Uterus (tissue), 3 donors: ENCODE measurements at regions not wholly inside any gene's neighbourhood (a gene's known extent, or its start where the extent isn't known, plus 50 kb on each side); places are given as distances from the start of the nearest gene placed in this dataset.

ENCODE experiments used
- DNase-seq, 2 donors: peaks; one replicate each; pipeline ENCODE4 v3.0.0-alpha.2; 2019 to 2020
- H3K27ac ChIP-seq, 2 donors: fragments of 200-600 bp; sonication (generic); 1 replicate in 1 of 2; 2 replicates in 1 of 2; pipeline ENCODE4 v1.5.1; 2016 to 2018
- H3K27me3 ChIP-seq, 2 donors: fragments of 200-600 bp; sonication (generic); one replicate each; pipeline ENCODE4 v1.5.1; 2018 to 2019; ENCODE audit warnings: control low read depth in 1 of 2
- H3K36me3 ChIP-seq, 2 donors: fragments of 200-600 bp; sonication (generic); one replicate each; pipeline ENCODE4 v1.5.1; 2019; ENCODE audit warnings: control low read depth in 1 of 2
- H3K4me1 ChIP-seq, 2 donors: fragments of 200-600 bp; sonication (generic); one replicate each; pipeline ENCODE4 v1.5.1; 2018 to 2019; ENCODE audit warnings: control low read depth in 1 of 2
- H3K4me3 ChIP-seq, 2 donors: fragments of 200-600 bp; sonication (generic); 1 replicate in 1 of 2; 2 replicates in 1 of 2; pipeline ENCODE4 v1.5.1; 2018 to 2019; ENCODE audit warnings: mild to moderate bottlenecking in 1 of 2
- H3K9me3 ChIP-seq, 2 donors: fragments of 200-600 bp; sonication (generic); one replicate each; pipeline ENCODE4 v1.5.1; 2019; ENCODE audit warnings: control low read depth in 1 of 2
- POLR2A ChIP-seq, 2 donors: fragments of 450-650 bp; IDR thresholded peaks; one replicate each; pipeline ENCODE4 v1.6.1; 2016; ENCODE audit warnings: antibody characterized with exemption in 2 of 2, mild to moderate bottlenecking in 1 of 2, moderate library complexity in 1 of 2
- intact Hi-C: fragments of 100-400 bp; cut with DNase I; formaldehyde crosslinking; loops from one replicate; pipeline ENCODE4 v1.15.1; 2023; ENCODE audit warnings: low total_unique reads
- TF ChIP-seq, protein P1 (sequence below), 4 experiments: fragments of 200-600 bp in 2 of 4; fragments of 450-650 bp in 2 of 4; sonication (generic) in 2 of 4; IDR thresholded peaks; one replicate each; pipeline ENCODE4 v1.5.1; 2016 to 2019; ENCODE audit warnings: antibody characterized with exemption in 4 of 4, mild to moderate bottlenecking in 2 of 4, moderate library complexity in 1 of 4
- donor health status: DM: yes; HTN: yes; CAD: no.

DNA sequence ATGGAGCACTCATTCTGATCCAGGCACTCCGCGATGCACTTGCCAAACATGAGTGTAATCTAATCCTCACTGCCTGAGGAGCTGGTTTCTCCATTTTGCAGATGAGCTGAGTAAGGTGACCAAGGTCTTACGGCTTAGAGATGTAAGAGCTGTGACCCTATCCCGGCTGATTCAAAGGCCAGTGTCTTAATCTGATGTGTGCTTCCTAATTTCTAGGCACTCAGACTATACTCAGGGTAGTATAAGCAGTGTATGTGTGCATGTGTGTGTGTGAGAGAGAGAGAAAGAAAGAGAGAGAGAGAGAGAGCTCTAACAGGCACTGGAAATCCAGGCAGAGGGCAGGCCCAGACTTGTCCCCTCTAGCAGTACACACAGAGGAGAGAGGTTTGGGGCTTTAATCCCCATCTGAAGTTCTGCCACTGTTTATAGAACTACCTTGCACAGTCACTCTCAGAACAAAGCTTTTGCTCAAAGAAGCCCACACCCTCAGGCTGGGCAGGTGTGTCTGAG is 188.2 kb downstream of the ZBTB18 start:
- Histone ChIP-seq H3K4me3 (no peak overlapping the region), H3K9me3 (no peaks in the 10 kb centered on the region), H3K27ac (no peak overlapping the region), H3K27me3 (no peaks in the 10 kb centered on the region), H3K36me3 (no peaks in the 10 kb centered on the region), H3K4me1 (no peaks in the 10 kb centered on the region)
- DNase-seq, result no peak
- intact Hi-C loops, result no loop called here
- TF ChIP-seq POLR2A (IDR thresholded peaks at IDR 0.05), result no peak
- TF ChIP-seq, protein P1, sequence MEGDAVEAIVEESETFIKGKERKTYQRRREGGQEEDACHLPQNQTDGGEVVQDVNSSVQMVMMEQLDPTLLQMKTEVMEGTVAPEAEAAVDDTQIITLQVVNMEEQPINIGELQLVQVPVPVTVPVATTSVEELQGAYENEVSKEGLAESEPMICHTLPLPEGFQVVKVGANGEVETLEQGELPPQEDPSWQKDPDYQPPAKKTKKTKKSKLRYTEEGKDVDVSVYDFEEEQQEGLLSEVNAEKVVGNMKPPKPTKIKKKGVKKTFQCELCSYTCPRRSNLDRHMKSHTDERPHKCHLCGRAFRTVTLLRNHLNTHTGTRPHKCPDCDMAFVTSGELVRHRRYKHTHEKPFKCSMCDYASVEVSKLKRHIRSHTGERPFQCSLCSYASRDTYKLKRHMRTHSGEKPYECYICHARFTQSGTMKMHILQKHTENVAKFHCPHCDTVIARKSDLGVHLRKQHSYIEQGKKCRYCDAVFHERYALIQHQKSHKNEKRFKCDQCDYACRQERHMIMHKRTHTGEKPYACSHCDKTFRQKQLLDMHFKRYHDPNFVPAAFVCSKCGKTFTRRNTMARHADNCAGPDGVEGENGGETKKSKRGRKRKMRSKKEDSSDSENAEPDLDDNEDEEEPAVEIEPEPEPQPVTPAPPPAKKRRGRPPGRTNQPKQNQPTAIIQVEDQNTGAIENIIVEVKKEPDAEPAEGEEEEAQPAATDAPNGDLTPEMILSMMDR (IDR thresholded peaks at IDR 0.05), result no peak

DNA sequence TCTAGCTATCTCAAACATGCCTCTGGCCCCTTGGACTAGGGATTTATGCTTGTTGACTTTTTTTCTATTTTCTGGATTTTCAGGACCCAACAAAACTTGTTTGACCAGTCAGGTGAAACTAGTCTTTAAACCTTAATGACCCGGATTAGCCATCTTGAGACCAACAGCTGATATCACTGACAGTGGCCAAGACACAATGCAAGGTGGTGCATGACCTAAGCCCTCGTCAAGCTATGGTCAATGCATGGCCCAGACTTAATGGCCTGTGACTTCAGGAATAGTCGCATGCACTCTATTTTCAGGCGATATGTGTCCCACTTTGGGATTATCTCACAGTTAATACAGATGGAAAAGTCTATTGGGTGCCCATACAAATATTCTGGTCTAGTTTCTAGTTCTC is 190.4 kb downstream of the ZBTB18 start:
- intact Hi-C loops, result no loop called here
- no peak overlapping the region for H3K4me3 ChIP-seq
- no peaks in the 10 kb centered on the region for H3K36me3 ChIP-seq
- no peaks in the 10 kb centered on the region for H3K4me1 ChIP-seq
- H3K27me3 ChIP-seq, result no peaks in the 10 kb centered on the region
- DNase-seq, result no peak
- H3K27ac ChIP-seq, result no peak overlapping the region
- no peak for TF ChIP-seq POLR2A (IDR thresholded peaks at IDR 0.05)
- TF ChIP-seq, protein P1 (IDR thresholded peaks at IDR 0.05), result no peak
- no peaks in the 10 kb centered on the region for H3K9me3 ChIP-seq

DNA sequence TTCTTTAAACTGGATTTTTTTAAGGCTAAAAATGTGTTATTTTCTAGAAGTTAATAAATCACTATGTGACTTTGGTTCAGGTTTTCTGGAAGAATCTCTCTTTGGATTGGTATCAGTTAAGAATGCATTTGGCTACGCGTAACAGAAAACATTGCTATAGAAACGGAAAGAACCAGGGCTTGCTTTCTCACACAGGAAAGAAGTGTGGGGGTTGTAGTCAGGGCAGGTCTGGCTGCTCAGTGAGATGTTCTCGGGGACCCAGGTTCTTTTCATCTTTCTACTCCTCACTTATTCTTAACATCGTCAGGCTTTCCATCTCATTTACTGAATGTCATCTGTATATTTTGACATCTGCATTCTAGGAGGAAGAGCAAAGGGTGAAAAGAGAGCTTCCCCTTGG is 191.4 kb downstream of the ZBTB18 start:
- H3K4me3 ChIP-seq, result no peak overlapping the region
- no peak overlapping the region for H3K27ac ChIP-seq
- H3K9me3 ChIP-seq, result no peaks in the 10 kb centered on the region
- no peak for TF ChIP-seq POLR2A (IDR thresholded peaks at IDR 0.05)
- TF ChIP-seq, protein P1 (IDR thresholded peaks at IDR 0.05), result no peak
- no peaks in the 10 kb centered on the region for H3K36me3 ChIP-seq
- intact Hi-C loops, result no loop called here
- DNase-seq, result no peak
- H3K4me1 ChIP-seq, result no peaks in the 10 kb centered on the region
- no peaks in the 10 kb centered on the region for H3K27me3 ChIP-seq

DNA sequence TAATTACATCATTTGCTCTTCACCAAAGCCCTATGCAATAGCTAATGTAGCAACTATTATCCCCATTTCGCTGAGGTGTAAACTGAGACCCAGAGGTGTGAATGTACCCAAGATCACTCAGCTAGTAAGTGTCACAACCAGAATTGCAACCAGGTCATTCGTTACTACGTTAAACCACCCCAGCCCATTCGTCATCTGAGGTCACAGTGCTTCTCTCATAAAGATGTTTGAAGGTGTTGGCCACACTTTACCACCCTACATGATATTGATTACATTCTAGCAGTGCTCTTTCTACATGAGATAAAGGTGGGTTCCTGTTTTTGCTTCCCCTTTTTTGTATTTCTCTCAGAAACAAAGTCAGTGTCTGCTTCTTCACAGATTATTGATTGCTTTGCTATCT is 195.3 kb downstream of the ZBTB18 start:
- no peak for TF ChIP-seq POLR2A (IDR thresholded peaks at IDR 0.05)
- TF ChIP-seq, protein P1 (IDR thresholded peaks at IDR 0.05), result no peak
- H3K4me3 ChIP-seq, result no peak overlapping the region
- no peaks in the 10 kb centered on the region for H3K36me3 ChIP-seq
- H3K27ac ChIP-seq, result no peak overlapping the region
- DNase-seq, result no peak
- no peaks in the 10 kb centered on the region for H3K4me1 ChIP-seq
- no peaks in the 10 kb centered on the region for H3K9me3 ChIP-seq
- intact Hi-C loops, result no loop called here
- H3K27me3 ChIP-seq, result no peaks in the 10 kb centered on the region

DNA sequence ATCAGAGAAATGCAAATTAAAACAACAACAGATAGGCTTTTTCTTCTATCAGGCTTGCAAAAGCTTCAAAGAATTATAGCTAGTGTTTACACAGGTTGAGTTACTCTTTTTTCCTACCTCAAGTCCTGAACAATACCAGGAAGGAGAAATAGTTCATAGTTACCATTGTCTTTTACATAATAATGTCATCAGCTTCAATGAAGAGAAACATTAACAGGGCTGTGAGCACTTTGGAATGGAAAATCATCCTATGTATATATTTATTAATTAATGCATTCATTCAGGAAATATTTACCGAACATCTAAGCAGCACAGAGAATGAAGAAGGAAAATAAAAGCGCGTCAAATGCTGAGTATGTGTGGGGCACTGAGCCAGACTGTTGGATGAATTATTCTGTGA is 197.3 kb downstream of the ZBTB18 start:
- Histone ChIP-seq H3K4me3 (no peak overlapping the region), H3K4me1 (no peaks in the 10 kb centered on the region), H3K9me3 (no peaks in the 10 kb centered on the region), H3K27ac (no peak overlapping the region), H3K27me3 (no peaks in the 10 kb centered on the region), H3K36me3 (no peaks in the 10 kb centered on the region)
- intact Hi-C loops, result no loop called here
- TF ChIP-seq, protein P1 (IDR thresholded peaks at IDR 0.05), result no peak
- TF ChIP-seq POLR2A (IDR thresholded peaks at IDR 0.05), result no peak
- DNase-seq, result no peak
